NT2/D1 (cell line): ENCODE measurements at regions not wholly inside any gene's neighbourhood (a gene's known extent, or its start where the extent isn't known, plus 50 kb on each side); places are given as distances from the start of the nearest gene placed in this dataset.

Experiments used
- SUZ12 ChIP-seq: IDR thresholded peaks from 2 replicates; pipeline ENCODE4 v1.6.1; 2011; ENCODE audit not compliant: insufficient read length, insufficient read depth; ENCODE audit errors: extremely low read depth
- YY1 ChIP-seq: IDR thresholded peaks from 2 replicates; pipeline ENCODE4 v1.6.1; 2011; ENCODE audit not compliant: insufficient read length, insufficient read depth
- ZNF274 ChIP-seq: IDR thresholded peaks from 2 replicates; pipeline ENCODE4 v1.6.1; 2011; ENCODE audit warnings: mild to moderate bottlenecking, low read depth, low read length

GRCh38 chr2:51448911-51449310 lies 417.0 kb upstream of the NRXN1 start:
- no peak for TF ChIP-seq ZNF274
- no peak for TF ChIP-seq SUZ12
- TF ChIP-seq YY1, result no peak
